Adrenal gland (tissue), 9 donors: ENCODE measurements at regions not wholly inside any gene's neighbourhood (a gene's known extent, or its start where the extent isn't known, plus 50 kb on each side); places are given as distances from the start of the nearest gene placed in this dataset.

ENCODE experiments used
- DNase-seq, 7 donors: peaks; one replicate each; pipeline ENCODE4 v3.0.0-alpha.2; 2019 to 2020
- H3K27ac ChIP-seq, 5 donors: fragments of 200-600 bp; sonication (generic) in 4 of 5; 1 replicate in 3 of 5; 2 replicates in 2 of 5; pipeline versions ENCODE4 v1.5.1 to v1.8.0; 2016 to 2020; ENCODE audit warnings: mild to moderate bottlenecking in 1 of 5
- H3K27me3 ChIP-seq: fragments of 200-600 bp; 2 replicates; pipeline ENCODE4 v1.8.0; 2021
- H3K36me3 ChIP-seq, 2 donors: fragments of 200-600 bp; replicated peaks in 1 of 2; 1 replicate in 1 of 2; 2 replicates in 1 of 2; pipeline versions ENCODE4 v1.5.1 to v1.8.0; 2018 to 2022
- H3K4me1 ChIP-seq, 2 donors: fragments of 200-600 bp; replicated peaks in 1 of 2; 1 replicate in 1 of 2; 2 replicates in 1 of 2; pipeline versions ENCODE4 v1.5.1 to v1.8.0; 2018 to 2021
- H3K4me3 ChIP-seq, 4 donors: fragments of 200-600 bp; sonication (generic) in 3 of 4; one replicate each; pipeline ENCODE4 v1.5.1; 2016 to 2018
- H3K9me3 ChIP-seq, 3 donors: fragments of 200-600 bp; sonication (generic) in 1 of 3; replicated peaks in 1 of 3; 1 replicate in 2 of 3; 2 replicates in 1 of 3; pipeline versions ENCODE4 v1.5.1 to v1.8.0; 2016 to 2021
- POLR2A ChIP-seq, 2 donors: fragments of 450-650 bp; IDR thresholded peaks; one replicate each; pipeline ENCODE4 v1.6.1; 2017; ENCODE audit warnings: antibody characterized with exemption in 2 of 2, mild to moderate bottlenecking in 2 of 2, moderate library complexity in 1 of 2
- WGBS, 4 donors: extraction: QIAGEN DNeasy Blood & Tissue Kit in 2 of 4; methylation state at CpG; one replicate each; pipeline versions ENCODE4 v1.1.5 to v1.1.7; 2013 to 2017; 5-methylcytosine and 5-hydroxymethylcytosine counted together
- intact Hi-C, 2 donors: fragments of 100-400 bp; cut with DNase I; formaldehyde crosslinking; loops; one replicate each; pipeline versions ENCODE4 v1.14.1 to v1.15.0; 2022 to 2023
- TF ChIP-seq, protein P1 (sequence below), 6 experiments: fragments of 450-650 bp in 4 of 6; fragments of 200-600 bp in 2 of 6; sonication (generic) in 1 of 6; IDR thresholded peaks; 1 replicate in 5 of 6; 2 replicates in 1 of 6; pipeline versions ENCODE4 v1.5.1 to v1.8.0; 2016 to 2021; ENCODE audit warnings: antibody characterized with exemption in 6 of 6, mild to moderate bottlenecking in 2 of 6, moderate library complexity in 1 of 6
- donor health status: healthy with polysubstance abuse.
- donor health status: Bipolar disorder and iron deficiency.
- donor health status: DM: yes; HTN: yes; CAD: no.
- donor health status: DM: no; HTN: no; CAD: no.
- donor health status: DM: no; HTN: no; CAD: no.

DNA sequence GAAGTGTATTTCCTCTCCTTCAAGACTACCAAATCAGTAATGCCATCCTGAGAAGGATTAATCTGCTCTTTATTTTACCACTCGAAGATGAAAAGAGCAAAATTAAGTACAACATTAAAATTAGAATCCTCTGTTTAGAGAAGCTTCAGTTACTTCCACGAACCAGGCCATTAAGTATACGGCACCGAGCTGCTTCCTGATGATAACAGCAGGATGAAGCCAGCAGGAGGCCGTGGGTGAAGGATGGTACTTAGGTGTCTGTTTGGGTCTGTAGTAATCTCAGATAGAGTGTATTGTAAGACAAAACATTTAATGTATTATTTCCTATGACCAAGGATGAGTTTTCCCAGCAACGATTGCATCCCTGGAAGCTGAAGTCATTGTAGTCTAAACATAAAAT, 362.8 kb downstream of the SFMBT2 start:
- H3K9me3 ChIP-seq, result no peaks in the 10 kb centered on the region
- H3K4me1 ChIP-seq, result no peaks in the 10 kb centered on the region
- H3K27me3 ChIP-seq, result no peaks in the 10 kb centered on the region
- intact Hi-C loops, result no loop called here
- H3K27ac ChIP-seq, result no peak overlapping the region
- no peaks in the 10 kb centered on the region for H3K36me3 ChIP-seq
- WGBS, 4 donors, result 76 to 84% (median 79%) methylated on average over 6 of the region's 6 CpGs
- TF ChIP-seq, protein P1, sequence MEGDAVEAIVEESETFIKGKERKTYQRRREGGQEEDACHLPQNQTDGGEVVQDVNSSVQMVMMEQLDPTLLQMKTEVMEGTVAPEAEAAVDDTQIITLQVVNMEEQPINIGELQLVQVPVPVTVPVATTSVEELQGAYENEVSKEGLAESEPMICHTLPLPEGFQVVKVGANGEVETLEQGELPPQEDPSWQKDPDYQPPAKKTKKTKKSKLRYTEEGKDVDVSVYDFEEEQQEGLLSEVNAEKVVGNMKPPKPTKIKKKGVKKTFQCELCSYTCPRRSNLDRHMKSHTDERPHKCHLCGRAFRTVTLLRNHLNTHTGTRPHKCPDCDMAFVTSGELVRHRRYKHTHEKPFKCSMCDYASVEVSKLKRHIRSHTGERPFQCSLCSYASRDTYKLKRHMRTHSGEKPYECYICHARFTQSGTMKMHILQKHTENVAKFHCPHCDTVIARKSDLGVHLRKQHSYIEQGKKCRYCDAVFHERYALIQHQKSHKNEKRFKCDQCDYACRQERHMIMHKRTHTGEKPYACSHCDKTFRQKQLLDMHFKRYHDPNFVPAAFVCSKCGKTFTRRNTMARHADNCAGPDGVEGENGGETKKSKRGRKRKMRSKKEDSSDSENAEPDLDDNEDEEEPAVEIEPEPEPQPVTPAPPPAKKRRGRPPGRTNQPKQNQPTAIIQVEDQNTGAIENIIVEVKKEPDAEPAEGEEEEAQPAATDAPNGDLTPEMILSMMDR (IDR thresholded peaks at IDR 0.05), result no peak
- no peak for TF ChIP-seq POLR2A (IDR thresholded peaks at IDR 0.05)
- DNase-seq, result no peak
- H3K4me3 ChIP-seq, result no peak overlapping the region

DNA sequence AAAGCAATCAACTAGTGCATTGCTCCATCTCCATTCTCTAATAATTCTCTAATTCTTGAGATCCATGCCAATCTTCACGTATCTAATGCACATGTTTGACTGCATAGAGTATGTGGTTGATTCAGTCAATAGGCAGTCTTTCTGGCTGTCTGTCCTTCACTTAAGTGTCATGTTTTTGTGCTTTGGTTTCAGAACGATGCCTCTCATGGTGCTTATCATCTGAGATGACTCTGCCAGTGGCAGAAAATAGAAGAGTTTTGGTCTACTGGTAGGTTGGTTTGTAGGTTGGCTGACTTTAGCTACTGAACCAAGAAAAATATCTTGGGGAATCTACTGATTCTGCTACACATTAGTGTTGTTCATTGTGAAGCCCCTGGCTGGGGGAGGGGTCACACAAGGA, 364.2 kb downstream of the SFMBT2 start:
- H3K9me3 ChIP-seq, result no peaks in the 10 kb centered on the region
- DNase-seq, result no peak
- intact Hi-C loops, result no loop called here

DNA sequence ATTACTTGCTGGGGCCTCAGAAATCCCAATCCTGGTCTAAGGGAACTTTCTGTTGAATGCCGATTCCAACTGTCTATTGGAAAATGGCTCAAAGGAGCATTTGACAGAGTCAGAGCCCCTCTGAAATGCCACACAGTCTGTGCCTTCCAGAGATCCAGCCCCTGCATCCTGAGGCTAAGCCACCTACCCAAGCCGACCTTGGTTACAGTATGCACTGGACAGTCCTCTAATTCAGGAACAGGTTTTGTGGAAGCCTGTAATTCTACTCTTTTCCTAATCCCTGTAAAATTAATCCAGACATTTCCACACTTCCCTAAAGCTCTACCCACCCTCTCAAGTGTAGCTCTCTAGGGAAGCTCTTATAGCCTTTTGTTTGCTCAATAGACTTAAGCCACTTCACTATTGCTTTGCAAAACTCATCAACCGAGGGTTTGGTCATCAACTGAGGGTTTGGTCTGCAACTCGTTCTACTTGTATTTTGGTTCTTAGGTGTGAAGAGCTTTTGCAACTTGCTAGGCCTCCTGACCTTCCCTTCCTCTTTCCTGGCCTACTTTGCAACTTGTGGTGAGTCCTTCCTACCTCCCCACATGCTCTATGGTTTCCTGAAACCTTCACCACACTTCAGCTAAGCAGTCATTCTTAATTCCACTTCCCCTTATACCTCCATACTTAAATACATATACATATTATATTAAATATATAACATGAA, 364.8 kb downstream of the SFMBT2 start:
- H3K4me1 ChIP-seq, result no peaks in the 10 kb centered on the region
- intact Hi-C loops, result no loop called here
- H3K27me3 ChIP-seq, result no peaks in the 10 kb centered on the region
- no peak for TF ChIP-seq POLR2A (IDR thresholded peaks at IDR 0.05)
- TF ChIP-seq, protein P1 (IDR thresholded peaks at IDR 0.05), result no peak
- DNase-seq, result no peak
- H3K9me3 ChIP-seq, result no peaks in the 10 kb centered on the region
- H3K4me3 ChIP-seq, result no peak overlapping the region
- H3K36me3 ChIP-seq, result no peaks in the 10 kb centered on the region
- 66 to 76% (median 75%) methylated on average over 4 of the region's 4 CpGs for WGBS, 4 donors
- no peak overlapping the region for H3K27ac ChIP-seq

More for the DNA sequence above, 364.2 kb downstream of the SFMBT2 start:
- no peak overlapping the region for H3K4me3 ChIP-seq
- H3K27me3 ChIP-seq, result no peaks in the 10 kb centered on the region
- no peaks in the 10 kb centered on the region for H3K4me1 ChIP-seq
- H3K27ac ChIP-seq, result no peak overlapping the region
- WGBS, 4 donors, result 58 to 75% (median 65%) methylated on average over 2 of the region's 2 CpGs
- H3K36me3 ChIP-seq, result no peaks in the 10 kb centered on the region
- TF ChIP-seq, protein P1 (IDR thresholded peaks at IDR 0.05), result no peak
- no peak for TF ChIP-seq POLR2A (IDR thresholded peaks at IDR 0.05)

DNA sequence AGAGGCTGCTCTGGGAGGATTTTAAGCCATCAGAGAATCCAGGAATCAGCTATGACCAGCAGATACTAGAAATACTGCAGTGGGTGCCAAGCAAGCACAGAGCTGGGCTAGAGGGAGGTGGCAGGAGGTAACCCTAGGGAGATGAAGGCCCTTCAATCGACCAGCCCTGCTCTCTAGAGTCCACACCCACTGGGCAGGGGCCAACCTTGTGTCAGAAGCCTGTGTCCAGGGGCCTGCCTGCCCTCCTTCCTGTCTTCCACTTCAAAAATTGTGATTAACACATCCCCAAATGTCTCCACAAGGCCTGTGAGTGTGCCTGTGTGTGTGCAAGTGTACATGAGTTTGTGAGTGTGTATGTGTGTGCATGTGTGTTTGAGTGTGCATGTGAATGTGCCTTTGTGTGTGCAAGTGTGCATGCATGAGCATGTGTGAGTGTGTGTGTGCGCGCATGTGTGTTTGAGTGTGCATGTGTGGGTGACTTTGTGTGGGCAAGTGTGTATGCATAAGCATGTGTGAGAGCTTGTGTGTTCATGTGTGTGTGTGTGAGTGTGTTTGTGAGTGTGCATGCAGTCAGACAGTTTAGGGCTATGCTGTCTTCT, 367.7 kb downstream of the SFMBT2 start:
- intact Hi-C loops, result no loop called here

More for the DNA sequence above, 367.7 kb downstream of the SFMBT2 start:
- no peak for DNase-seq
- Histone ChIP-seq H3K4me1 (no peaks in the 10 kb centered on the region), H3K9me3 (no peaks in the 10 kb centered on the region), H3K27ac (no peak overlapping the region), H3K27me3 (no peaks in the 10 kb centered on the region), H3K4me3 (no peak overlapping the region), H3K36me3 (no peaks in the 10 kb centered on the region)
- TF ChIP-seq POLR2A (IDR thresholded peaks at IDR 0.05), result no peak
- TF ChIP-seq, protein P1 (IDR thresholded peaks at IDR 0.05), result no peak
- 54 to 83% (median 74%) methylated on average over 3 of the region's 3 CpGs for WGBS, 4 donors
